Endothelial cell (in vitro differentiated cells): ENCODE measurements at regions not wholly inside any gene's neighbourhood (a gene's known extent, or its start where the extent isn't known, plus 50 kb on each side); places are given as distances from the start of the nearest gene placed in this dataset.

Experiments
- DNase-seq: peaks from one replicate; pipeline ENCODE4 v3.0.0; 2021; ENCODE audit warnings: low spot score
- H3K27ac Mint-ChIP-seq: one replicate; pipeline ENCODE4 v1.8.0; 2021; ENCODE audit warnings: mixed read lengths, inconsistent platforms; ENCODE audit not compliant: unreplicated experiment
- H3K27me3 Mint-ChIP-seq: one replicate; pipeline ENCODE4 v1.8.0; 2021; ENCODE audit warnings: mild to moderate bottlenecking, moderate library complexity, mixed read lengths, inconsistent platforms; ENCODE audit not compliant: unreplicated experiment
- H3K36me3 Mint-ChIP-seq: one replicate; pipeline ENCODE4 v1.8.0; 2021; ENCODE audit warnings: mild to moderate bottlenecking, low read depth, mixed read lengths, inconsistent platforms; ENCODE audit not compliant: unreplicated experiment
- H3K4me1 Mint-ChIP-seq: one replicate; pipeline ENCODE4 v1.8.0; 2021; ENCODE audit warnings: mild to moderate bottlenecking, mixed read lengths, inconsistent platforms; ENCODE audit not compliant: unreplicated experiment
- H3K4me3 Mint-ChIP-seq: one replicate; pipeline ENCODE4 v1.8.0; 2021; ENCODE audit warnings: mild to moderate bottlenecking, mixed read lengths, inconsistent platforms; ENCODE audit not compliant: unreplicated experiment
- H3K9me3 Mint-ChIP-seq: one replicate; pipeline ENCODE4 v1.8.0; 2021; ENCODE audit warnings: mixed read lengths, inconsistent platforms; ENCODE audit not compliant: unreplicated experiment
- CTCF ChIP-seq: fragments of 200-600 bp; sonication (generic); IDR thresholded peaks from one replicate; pipeline ENCODE4 v1.5.0; 2021; ENCODE audit warnings: antibody characterized with exemption; ENCODE audit not compliant: unreplicated experiment

GRCh38 chr12:89863968-89864367 lies 155.3 kb upstream of the ATP2B1 start:
- Mint-ChIP-seq H3K36me3 (no peaks in the 10 kb centered on the region), H3K27me3 (no peaks in the 10 kb centered on the region), H3K27ac (peak overlapping the region; percentile 94), H3K4me3 (no peak overlapping the region), H3K9me3 (no peaks in the 10 kb centered on the region), H3K4me1 (peaks cover 16% of the 10 kb centered on the region)
- TF ChIP-seq CTCF: no peak
- no peak for DNase-seq

DNA sequence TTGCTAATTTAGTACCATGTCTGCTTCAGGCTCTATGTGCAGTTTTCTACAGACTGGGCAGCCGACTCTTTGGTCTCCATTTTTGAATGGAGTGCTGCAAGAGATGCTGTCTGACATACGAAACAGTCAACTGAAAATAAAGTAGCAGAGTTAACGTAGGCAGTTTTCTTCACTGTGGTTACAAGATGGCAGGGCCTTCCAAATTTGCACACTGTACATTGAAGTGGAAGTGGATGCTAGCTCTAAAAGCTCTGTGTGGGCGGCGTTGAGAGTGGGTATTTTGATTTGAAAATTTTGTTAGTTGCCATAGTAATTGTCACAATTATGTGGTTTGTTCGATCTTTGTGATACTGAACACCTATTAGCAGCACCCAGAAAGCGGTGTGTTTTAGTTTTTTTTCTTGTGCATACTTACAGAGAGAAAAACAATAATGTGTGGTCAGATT lies 154.9 kb upstream of the ATP2B1 start:
- no peak overlapping the region for H3K4me3 Mint-ChIP-seq
- H3K27me3 Mint-ChIP-seq: peaks cover 3% of the 10 kb centered on the region
- TF ChIP-seq CTCF: no peak
- H3K4me1 Mint-ChIP-seq: peaks cover 16% of the 10 kb centered on the region
- H3K36me3 Mint-ChIP-seq: no peaks in the 10 kb centered on the region
- peak overlapping the region; percentile 94 for H3K27ac Mint-ChIP-seq
- no peaks in the 10 kb centered on the region for H3K9me3 Mint-ChIP-seq
- no peak for DNase-seq

DNA sequence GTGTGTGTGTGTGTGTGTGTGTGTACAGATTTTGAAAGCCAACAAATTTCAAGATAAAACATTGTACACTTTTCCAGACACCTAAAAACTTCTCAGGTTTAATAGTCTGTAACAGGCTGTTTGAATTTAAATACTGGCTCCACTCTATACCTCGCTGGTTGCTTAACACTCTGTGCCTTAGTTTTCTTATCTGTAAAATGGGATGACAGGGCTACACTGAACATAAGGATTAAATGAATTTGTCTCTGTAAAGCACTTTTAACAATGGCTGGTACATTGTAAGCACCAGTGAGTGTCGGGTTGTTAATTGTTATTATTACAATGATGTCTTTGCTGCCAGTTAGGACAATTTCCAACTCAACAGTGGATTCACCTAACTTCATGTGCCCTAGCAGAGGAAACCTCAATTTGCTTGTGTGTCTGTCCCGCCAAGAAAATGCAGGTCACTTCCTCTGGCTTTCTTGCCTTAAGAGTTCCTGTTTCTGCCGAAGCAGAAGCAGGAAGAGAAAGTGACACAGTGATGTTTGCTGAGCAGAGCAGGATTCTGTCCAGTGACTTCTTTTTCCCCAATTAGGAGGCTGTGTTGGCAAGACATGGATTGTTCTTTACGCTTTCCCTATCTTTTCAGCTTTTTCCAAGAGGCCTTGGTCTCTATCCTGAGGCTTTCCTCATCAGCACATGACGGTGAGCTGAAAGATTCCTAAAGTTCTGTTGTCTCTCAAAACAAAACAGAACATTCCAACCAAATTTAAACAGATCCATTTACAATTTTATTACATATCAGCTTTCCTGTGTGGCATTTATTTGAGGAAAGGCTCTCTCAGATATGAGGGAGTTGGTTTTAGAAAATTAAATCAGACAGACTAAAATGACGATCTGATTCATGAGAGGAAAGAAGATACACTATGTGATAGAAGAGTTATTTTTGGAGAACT lies 154.1 kb upstream of the ATP2B1 start:
- H3K27ac Mint-ChIP-seq: peak overlapping the region; percentile 94
- peaks cover 16% of the 10 kb centered on the region for H3K4me1 Mint-ChIP-seq
- H3K36me3 Mint-ChIP-seq: no peaks in the 10 kb centered on the region
- peaks cover 3% of the 10 kb centered on the region for H3K27me3 Mint-ChIP-seq
- peak; percentile 6 for DNase-seq
- no peak for TF ChIP-seq CTCF
- H3K9me3 Mint-ChIP-seq: no peaks in the 10 kb centered on the region
- no peak overlapping the region for H3K4me3 Mint-ChIP-seq

GRCh38 chr12:89861086-89861485 lies 152.4 kb upstream of the ATP2B1 start:
- Mint-ChIP-seq H3K36me3 (no peaks in the 10 kb centered on the region), H3K27me3 (peaks cover 3% of the 10 kb centered on the region), H3K4me3 (no peak overlapping the region), H3K9me3 (no peaks in the 10 kb centered on the region), H3K27ac (no peak overlapping the region), H3K4me1 (peaks cover 16% of the 10 kb centered on the region)
- TF ChIP-seq CTCF: no peak
- DNase-seq: no peak

- Mint-ChIP-seq H3K36me3 (no peaks in the 10 kb centered on the region), H3K27me3 (peaks cover 3% of the 10 kb centered on the region), H3K9me3 (no peaks in the 10 kb centered on the region), H3K4me3 (no peak overlapping the region), H3K4me1 (peaks cover 16% of the 10 kb centered on the region), H3K27ac (no peak overlapping the region)
- no peak for TF ChIP-seq CTCF
- no peak for DNase-seq
These were observed 151.0 kb upstream of the ATP2B1 start for GRCh38 chr12:89859508-89860220.
